ENCODE measurements at regions not wholly inside any gene's neighbourhood (a gene's known extent, or its start where the extent isn't known, plus 50 kb on each side); places are given as distances from the start of the nearest gene placed in this dataset.

DNA sequence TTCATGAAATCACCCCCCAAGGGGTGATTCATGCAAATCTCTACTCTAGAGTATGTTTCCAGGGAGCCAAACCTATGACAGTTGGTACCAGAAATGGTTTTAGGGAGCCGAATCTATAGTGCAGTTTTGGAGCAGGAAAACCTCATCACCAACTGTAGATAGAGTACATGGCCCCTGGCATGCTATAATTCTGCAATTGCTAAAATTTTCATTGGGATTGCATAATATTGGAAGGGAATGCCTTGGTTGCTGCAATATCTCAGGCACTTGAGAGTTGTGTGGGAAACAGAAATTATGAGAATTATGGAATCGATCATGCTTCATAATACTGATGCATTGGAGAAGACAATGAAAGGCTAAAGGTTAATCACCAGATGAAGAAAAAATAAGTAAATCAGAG lies 148.2 kb upstream of the PLPPR1 start (continued):
- TF ChIP-seq, protein P1, sequence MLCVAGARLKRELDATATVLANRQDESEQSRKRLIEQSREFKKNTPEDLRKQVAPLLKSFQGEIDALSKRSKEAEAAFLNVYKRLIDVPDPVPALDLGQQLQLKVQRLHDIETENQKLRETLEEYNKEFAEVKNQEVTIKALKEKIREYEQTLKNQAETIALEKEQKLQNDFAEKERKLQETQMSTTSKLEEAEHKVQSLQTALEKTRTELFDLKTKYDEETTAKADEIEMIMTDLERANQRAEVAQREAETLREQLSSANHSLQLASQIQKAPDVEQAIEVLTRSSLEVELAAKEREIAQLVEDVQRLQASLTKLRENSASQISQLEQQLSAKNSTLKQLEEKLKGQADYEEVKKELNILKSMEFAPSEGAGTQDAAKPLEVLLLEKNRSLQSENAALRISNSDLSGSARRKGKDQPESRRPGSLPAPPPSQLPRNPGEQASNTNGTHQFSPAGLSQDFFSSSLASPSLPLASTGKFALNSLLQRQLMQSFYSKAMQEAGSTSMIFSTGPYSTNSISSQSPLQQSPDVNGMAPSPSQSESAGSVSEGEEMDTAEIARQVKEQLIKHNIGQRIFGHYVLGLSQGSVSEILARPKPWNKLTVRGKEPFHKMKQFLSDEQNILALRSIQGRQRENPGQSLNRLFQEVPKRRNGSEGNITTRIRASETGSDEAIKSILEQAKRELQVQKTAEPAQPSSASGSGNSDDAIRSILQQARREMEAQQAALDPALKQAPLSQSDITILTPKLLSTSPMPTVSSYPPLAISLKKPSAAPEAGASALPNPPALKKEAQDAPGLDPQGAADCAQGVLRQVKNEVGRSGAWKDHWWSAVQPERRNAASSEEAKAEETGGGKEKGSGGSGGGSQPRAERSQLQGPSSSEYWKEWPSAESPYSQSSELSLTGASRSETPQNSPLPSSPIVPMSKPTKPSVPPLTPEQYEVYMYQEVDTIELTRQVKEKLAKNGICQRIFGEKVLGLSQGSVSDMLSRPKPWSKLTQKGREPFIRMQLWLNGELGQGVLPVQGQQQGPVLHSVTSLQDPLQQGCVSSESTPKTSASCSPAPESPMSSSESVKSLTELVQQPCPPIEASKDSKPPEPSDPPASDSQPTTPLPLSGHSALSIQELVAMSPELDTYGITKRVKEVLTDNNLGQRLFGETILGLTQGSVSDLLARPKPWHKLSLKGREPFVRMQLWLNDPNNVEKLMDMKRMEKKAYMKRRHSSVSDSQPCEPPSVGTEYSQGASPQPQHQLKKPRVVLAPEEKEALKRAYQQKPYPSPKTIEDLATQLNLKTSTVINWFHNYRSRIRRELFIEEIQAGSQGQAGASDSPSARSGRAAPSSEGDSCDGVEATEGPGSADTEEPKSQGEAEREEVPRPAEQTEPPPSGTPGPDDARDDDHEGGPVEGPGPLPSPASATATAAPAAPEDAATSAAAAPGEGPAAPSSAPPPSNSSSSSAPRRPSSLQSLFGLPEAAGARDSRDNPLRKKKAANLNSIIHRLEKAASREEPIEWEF (IDR thresholded peaks at IDR 0.05; ENCODE audit: insufficient replicate concordance, low read depth, low read length) = no peak
- TF ChIP-seq RAD51 (IDR thresholded peaks at IDR 0.05) = no peak
- TF ChIP-seq NFYA (IDR thresholded peaks at IDR 0.05; ENCODE audit: borderline replicate concordance, low read depth, low read length) = no peak

DNA sequence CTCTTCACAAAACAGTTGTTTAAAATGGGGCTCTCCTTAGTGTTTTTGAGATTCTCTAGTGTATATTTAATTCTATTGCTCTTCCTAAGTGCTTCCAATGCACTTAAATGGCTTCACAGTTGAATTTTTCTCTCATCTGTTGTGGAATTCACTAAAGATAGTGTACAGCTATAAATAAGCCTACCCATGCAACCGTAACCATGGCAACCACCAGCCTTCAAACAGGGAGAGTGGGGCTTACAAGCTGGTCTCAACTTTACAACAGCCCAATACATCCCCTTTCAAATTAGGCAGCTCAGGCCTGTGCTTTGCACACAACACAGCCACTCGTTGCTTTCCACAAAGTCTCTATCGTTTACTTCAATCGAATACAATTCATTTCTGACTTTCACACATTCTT lies 144.0 kb upstream of the PLPPR1 start:
- no TSS peak for BruUV-seq (replicated peaks)
- ChIA-PET CTCF (no interaction called here), RAD21 (ENCODE audit: unreplicated experiment) (no interaction called here), SMC1A (ENCODE audit: uncharacterized antibody, unreplicated experiment) (no interaction called here), POLR2A (interaction anchor here (0.7 kb wide), 1 partner anchor 903 kb away, joined by 3 read pairs; no protein-coding TSS in a partner anchor)
- Histone ChIP-seq H3K27me3 (replicated peaks in 1 of 2; ENCODE audit: control insufficient read depth in 2 of 2, insufficient read depth in 2 of 2, low read length in 1 of 2) (no peaks in the 10 kb centered on the region), H3K4me3 (no peak overlapping the region), H3K79me2 (ENCODE audit: control insufficient read depth, insufficient read depth, low read length) (no peaks in the 10 kb centered on the region), H3K27ac (ENCODE audit: control insufficient read depth, insufficient read depth) (no peak overlapping the region), H3K4me1 (ENCODE audit: control insufficient read depth, insufficient read depth, low read length) (no peaks in the 10 kb centered on the region), H3K4me2 (ENCODE audit: control insufficient read depth, insufficient read depth) (no peak overlapping the region), H4K20me1 (ENCODE audit: control insufficient read depth, insufficient read depth) (no peaks in the 10 kb centered on the region), H2AFZ (ENCODE audit: control insufficient read depth, low read depth, low read length) (no peak overlapping the region), H3K36me3 (ENCODE audit: control insufficient read depth in 2 of 2, insufficient read depth in 2 of 2, low read length in 1 of 2) (no peaks in the 10 kb centered on the region), H3K9me3 (replicated peaks; ENCODE audit: control insufficient read depth, insufficient read depth, low read length) (no peaks in the 10 kb centered on the region), H3K9ac (ENCODE audit: control insufficient read depth, insufficient read depth, low read length) (no peak overlapping the region)
- 44% methylated on average over 4 of the region's 4 CpGs for WGBS (ENCODE audit: insufficient coverage, insufficient replicate concordance, low lambda C conversion rate, missing lambda C conversion rate)
- in situ Hi-C loops (cut with MboI) = no loop called here
- intact Hi-C loops (cut with micrococcal nuclease; ENCODE audit: unreplicated experiment) = no loop called here
- ATAC-seq = no peak
- DNase-seq (ENCODE audit: low read depth, low spot score) = no peak
- no peak for FAIRE-seq
- TF ChIP-seq, protein P2, sequence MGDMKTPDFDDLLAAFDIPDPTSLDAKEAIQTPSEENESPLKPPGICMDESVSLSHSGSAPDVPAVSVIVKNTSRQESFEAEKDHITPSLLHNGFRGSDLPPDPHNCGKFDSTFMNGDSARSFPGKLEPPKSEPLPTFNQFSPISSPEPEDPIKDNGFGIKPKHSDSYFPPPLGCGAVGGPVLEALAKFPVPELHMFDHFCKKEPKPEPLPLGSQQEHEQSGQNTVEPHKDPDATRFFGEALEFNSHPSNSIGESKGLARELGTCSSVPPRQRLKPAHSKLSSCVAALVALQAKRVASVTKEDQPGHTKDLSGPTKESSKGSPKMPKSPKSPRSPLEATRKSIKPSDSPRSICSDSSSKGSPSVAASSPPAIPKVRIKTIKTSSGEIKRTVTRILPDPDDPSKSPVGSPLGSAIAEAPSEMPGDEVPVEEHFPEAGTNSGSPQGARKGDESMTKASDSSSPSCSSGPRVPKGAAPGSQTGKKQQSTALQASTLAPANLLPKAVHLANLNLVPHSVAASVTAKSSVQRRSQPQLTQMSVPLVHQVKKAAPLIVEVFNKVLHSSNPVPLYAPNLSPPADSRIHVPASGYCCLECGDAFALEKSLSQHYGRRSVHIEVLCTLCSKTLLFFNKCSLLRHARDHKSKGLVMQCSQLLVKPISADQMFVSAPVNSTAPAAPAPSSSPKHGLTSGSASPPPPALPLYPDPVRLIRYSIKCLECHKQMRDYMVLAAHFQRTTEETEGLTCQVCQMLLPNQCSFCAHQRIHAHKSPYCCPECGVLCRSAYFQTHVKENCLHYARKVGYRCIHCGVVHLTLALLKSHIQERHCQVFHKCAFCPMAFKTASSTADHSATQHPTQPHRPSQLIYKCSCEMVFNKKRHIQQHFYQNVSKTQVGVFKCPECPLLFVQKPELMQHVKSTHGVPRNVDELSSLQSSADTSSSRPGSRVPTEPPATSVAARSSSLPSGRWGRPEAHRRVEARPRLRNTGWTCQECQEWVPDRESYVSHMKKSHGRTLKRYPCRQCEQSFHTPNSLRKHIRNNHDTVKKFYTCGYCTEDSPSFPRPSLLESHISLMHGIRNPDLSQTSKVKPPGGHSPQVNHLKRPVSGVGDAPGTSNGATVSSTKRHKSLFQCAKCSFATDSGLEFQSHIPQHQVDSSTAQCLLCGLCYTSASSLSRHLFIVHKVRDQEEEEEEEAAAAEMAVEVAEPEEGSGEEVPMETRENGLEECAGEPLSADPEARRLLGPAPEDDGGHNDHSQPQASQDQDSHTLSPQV (IDR thresholded peaks at IDR 0.05) = no peak
- no peak for TF ChIP-seq KDM1A (IDR thresholded peaks at IDR 0.05; ENCODE audit: borderline replicate concordance)
- TF ChIP-seq KAT2A (conservative IDR thresholded peaks at IDR 0.05; ENCODE audit: control insufficient read depth, low read depth, low read length) = no peak
- no peak for TF ChIP-seq EP300 (IDR thresholded peaks at IDR 0.05; ENCODE audit: borderline replicate concordance in 1 of 2, control insufficient read depth in 1 of 2, low read depth in 2 of 2, low read length in 2 of 2)
- no peak for TF ChIP-seq IKZF2 (IDR thresholded peaks at IDR 0.05)
- TF ChIP-seq STAT1 (conservative IDR thresholded peaks at IDR 0.05) = no peak
- TF ChIP-seq, protein P3, sequence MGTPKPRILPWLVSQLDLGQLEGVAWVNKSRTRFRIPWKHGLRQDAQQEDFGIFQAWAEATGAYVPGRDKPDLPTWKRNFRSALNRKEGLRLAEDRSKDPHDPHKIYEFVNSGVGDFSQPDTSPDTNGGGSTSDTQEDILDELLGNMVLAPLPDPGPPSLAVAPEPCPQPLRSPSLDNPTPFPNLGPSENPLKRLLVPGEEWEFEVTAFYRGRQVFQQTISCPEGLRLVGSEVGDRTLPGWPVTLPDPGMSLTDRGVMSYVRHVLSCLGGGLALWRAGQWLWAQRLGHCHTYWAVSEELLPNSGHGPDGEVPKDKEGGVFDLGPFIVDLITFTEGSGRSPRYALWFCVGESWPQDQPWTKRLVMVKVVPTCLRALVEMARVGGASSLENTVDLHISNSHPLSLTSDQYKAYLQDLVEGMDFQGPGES (IDR thresholded peaks at IDR 0.05) = no peak
